Jurkat, Clone E6-1 (cell line): ENCODE measurements at regions not wholly inside any gene's neighbourhood (a gene's known extent, or its start where the extent isn't known, plus 50 kb on each side); places are given as distances from the start of the nearest gene placed in this dataset.

Source experiments
- DNase-seq: peaks from one replicate; pipeline ENCODE4 v3.0.0-alpha.2; 2011; ENCODE audit warnings: low read depth, low spot score
- H3K4me3 ChIP-seq: 2 replicates; pipeline ENCODE4 v1.5.1; 2011; ENCODE audit warnings: mild to moderate bottlenecking, low read length, control low read depth, moderate library complexity

- DNase-seq, result no peak
These were observed 98.3 kb upstream of the SPRED2 start for GRCh38 chr2:65530547-65531320.

GRCh38 chr2:65529419-65529818 is 97.0 kb upstream of the SPRED2 start:
- no peak overlapping the region for H3K4me3 ChIP-seq
- no peak for DNase-seq

More at GRCh38 chr2:65530547-65531320, 98.3 kb upstream of the SPRED2 start:
- H3K4me3 ChIP-seq, result no peak overlapping the region

GRCh38 chr2:65528241-65528574 is 95.8 kb upstream of the SPRED2 start:
- no peak overlapping the region for H3K4me3 ChIP-seq
- DNase-seq, result no peak

- no peak overlapping the region for H3K4me3 ChIP-seq
- no peak for DNase-seq
These were observed 95.2 kb upstream of the SPRED2 start for GRCh38 chr2:65527451-65528240.

GRCh38 chr2:65525616-65526231 is 93.3 kb upstream of the SPRED2 start:
- no peak for DNase-seq
- no peak overlapping the region for H3K4me3 ChIP-seq

GRCh38 chr2:65522922-65523321 is 90.5 kb upstream of the SPRED2 start:
- H3K4me3 ChIP-seq, result no peak overlapping the region
- no peak for DNase-seq

- no peak for DNase-seq
- no peak overlapping the region for H3K4me3 ChIP-seq
These were observed 86.4 kb upstream of the SPRED2 start for GRCh38 chr2:65518751-65519150.

- DNase-seq, result no peak
- H3K4me3 ChIP-seq, result no peak overlapping the region
These were observed 82.3 kb upstream of the SPRED2 start for GRCh38 chr2:65514555-65515195.

GRCh38 chr2:65512783-65513182 is 80.4 kb upstream of the SPRED2 start:
- no peak overlapping the region for H3K4me3 ChIP-seq
- DNase-seq, result no peak

GRCh38 chr2:65511306-65511705 is 78.9 kb upstream of the SPRED2 start:
- no peak overlapping the region for H3K4me3 ChIP-seq
- no peak for DNase-seq

- no peak for DNase-seq
- no peak overlapping the region for H3K4me3 ChIP-seq
These were observed 75.8 kb upstream of the SPRED2 start for GRCh38 chr2:65508225-65508624.

- no peak for DNase-seq
- no peak overlapping the region for H3K4me3 ChIP-seq
These were observed 75.0 kb upstream of the SPRED2 start for GRCh38 chr2:65507102-65508069.

- DNase-seq, result no peak
- no peak overlapping the region for H3K4me3 ChIP-seq
These were observed 72.7 kb upstream of the SPRED2 start for GRCh38 chr2:65504814-65505697.

GRCh38 chr2:65504201-65504600 is 71.8 kb upstream of the SPRED2 start:
- DNase-seq, result no peak
- no peak overlapping the region for H3K4me3 ChIP-seq

- DNase-seq, result no peak
- H3K4me3 ChIP-seq, result no peak overlapping the region
These were observed 71.3 kb upstream of the SPRED2 start for GRCh38 chr2:65503746-65504145.

GRCh38 chr2:65501836-65502235 is 69.4 kb upstream of the SPRED2 start:
- H3K4me3 ChIP-seq, result no peak overlapping the region
- DNase-seq, result no peak

GRCh38 chr2:65501074-65501473 is 68.7 kb upstream of the SPRED2 start:
- no peak for DNase-seq
- H3K4me3 ChIP-seq, result no peak overlapping the region
